Stimulated activated CD8-positive, alpha-beta memory T cell treated with anti-CD3 and anti-CD28 coated beads, Interleukin-12 subunit alpha, Interleukin-12 subunit beta, amount 100 ng/mL, for 24 hours (primary cell): ENCODE measurements at regions not wholly inside any gene's neighbourhood (a gene's known extent, or its start where the extent isn't known, plus 50 kb on each side); places are given as distances from the start of the nearest gene placed in this dataset.
"Not testable (repeated sequence)": the region's sequence is repeated elsewhere in the genome, so short reads cannot be mapped to it uniquely, and the experiment has no call there.

Experiments
- DNase-seq: peaks from one replicate; pipeline ENCODE4 v3.0.0-alpha.2; 2020; ENCODE audit errors: extremely low read depth

GRCh38 chr4:180240670-180241069 is 2002.5 kb upstream of the TENM3 start:
- no peak for DNase-seq

- DNase-seq = no peak
Measured at GRCh38 chr4:180253419-180253818, 1989.8 kb upstream of the TENM3 start.

DNA sequence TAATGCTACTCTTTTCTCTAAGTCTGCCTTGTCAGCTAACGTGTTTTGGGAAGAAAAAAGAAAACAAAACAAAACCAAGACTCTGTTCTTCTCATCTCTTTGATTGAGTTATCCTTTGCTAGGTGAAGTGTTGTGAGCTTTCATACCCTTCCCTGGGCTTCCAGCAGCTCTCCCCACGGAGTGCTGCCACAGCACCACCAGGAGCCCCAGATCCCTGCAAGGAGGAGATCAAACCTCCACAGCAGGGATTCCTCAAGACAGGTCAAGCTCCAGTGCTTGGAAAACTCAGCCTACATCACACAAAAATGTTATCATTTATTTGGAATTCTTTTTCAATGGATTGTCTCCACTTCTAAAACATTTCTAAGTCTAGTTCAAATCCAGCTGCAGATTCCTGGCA is 1981.9 kb upstream of the TENM3 start:
- no peak for DNase-seq

DNA sequence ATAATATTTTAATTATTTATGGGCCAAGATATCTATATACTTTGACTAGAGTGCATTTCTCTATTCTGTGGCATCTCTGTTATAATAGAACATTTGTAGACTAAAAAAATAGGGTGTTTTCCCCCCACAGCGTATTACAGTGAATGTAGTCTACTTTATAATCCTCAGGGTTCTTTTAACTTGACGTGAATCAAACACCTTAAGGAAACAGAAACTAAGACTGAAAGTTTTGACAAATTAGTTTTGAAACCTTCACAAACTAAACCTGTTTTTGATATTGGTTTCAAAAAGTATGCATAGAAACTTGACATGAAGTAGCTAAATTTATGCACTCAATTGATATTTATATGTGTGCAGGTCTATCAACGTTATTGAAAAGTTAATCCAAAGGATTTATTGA is 1963.1 kb upstream of the TENM3 start:
- DNase-seq = no peak

- no peak for DNase-seq
Measured at GRCh38 chr4:180280726-180281297, 1962.4 kb upstream of the TENM3 start.

GRCh38 chr4:180281724-180282123 is 1961.5 kb upstream of the TENM3 start:
- DNase-seq = no peak

DNA sequence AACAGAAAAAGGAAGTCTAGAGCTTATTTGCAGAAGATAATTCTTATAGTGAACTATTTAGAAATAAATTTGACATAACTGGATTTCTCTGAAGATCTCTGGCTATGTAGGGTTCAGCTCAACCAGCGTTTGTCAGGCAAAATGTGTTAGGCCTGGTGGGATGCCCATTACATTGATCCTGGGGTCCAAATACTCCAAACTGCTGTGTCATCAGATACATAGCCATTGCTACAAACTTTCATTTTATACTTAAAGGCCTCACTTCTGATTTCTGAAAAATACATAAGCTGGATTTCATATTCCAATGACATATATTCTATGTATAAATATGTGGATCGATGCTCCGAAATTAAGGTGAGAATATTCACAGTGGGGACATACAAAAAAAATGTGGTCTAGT is 1958.9 kb upstream of the TENM3 start:
- DNase-seq = no peak

DNA sequence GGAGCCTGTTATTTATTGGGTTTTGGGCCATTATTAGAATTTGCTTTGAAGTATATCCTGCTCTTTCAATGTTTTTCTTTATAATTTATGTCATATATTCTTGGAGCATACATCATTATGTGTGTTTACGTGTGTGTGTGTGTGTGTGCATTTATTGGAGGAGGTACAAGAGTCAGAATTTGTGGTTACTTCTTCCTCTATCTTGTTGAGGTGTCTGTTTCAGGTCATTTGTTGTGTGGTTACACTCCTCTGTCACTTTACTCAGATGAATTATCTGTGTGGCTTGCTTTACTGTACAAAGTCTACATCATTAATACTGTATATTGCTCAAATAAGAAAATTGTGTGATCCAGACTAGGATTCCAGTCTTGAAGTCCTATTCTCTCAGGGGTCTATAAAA is 1957.4 kb upstream of the TENM3 start:
- DNase-seq = no peak

DNA sequence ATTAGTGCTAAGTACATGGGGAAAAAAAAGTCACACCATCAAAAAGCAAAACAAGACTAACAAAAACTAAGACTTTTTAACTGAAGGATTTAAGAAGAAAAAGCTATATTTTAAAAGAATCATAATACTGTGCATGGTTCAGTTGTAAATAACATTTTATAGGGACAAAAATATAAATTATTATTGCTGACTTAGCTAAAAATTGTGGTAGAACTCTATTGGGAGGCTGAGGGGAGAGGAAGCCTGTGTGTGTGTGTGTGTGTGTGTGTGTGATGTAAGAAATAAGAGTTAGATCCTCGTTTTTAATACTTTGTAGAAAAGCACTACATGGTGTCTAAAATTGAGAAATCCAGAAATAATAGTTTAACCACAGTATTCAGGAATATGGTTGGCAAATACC is 1950.9 kb upstream of the TENM3 start:
- no peak for DNase-seq

DNA sequence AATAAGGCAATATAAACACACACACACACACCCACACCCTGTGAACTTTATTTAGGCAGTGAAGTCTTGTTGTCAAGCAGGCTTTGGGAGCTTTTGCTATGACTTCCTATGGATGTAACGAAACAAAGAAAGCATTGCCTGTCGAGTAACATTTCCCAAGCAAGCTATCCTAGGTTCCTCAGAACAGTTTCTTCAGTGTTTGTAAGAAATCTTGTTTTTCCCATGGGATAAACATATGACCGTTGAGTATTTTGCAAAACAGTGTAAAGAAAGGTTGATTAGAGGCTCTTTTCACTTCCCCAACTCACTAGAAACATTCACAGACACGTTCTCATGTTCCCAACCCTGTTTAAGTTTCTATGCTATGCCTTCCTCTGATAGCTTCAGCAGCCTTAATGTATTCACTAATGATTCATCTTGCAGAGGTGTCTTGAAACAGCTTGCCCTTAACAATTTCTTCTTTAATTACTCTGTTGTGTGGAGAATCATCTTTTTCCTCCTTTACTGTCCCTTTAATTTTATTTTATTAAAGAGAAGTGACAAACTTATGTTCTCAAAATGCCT is 1947.1 kb upstream of the TENM3 start:
- DNase-seq = no peak

- DNase-seq = no peak
Measured at GRCh38 chr4:180304321-180304720, 1938.9 kb upstream of the TENM3 start.

- no peak for DNase-seq
Measured at GRCh38 chr4:180310616-180311015, 1932.6 kb upstream of the TENM3 start.

DNA sequence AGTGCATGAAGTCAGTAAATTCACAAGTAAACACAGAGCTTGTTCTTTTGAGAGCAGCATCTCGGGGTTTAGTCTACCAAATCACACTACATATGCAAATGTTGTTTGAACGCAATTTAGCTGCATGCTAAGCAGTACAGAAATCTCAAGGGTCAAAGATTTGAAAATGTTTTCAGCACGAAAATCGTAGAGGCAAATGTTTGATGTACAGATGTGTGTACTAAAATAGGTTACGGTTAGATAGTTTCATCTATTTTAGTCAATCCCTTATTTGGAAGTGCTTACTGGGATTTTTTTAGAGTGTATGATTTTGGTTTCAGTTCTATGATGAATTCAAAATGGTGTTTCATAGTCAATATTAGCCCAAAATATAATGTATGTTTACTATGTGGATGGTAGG is 1928.2 kb upstream of the TENM3 start:
- no peak for DNase-seq

DNA sequence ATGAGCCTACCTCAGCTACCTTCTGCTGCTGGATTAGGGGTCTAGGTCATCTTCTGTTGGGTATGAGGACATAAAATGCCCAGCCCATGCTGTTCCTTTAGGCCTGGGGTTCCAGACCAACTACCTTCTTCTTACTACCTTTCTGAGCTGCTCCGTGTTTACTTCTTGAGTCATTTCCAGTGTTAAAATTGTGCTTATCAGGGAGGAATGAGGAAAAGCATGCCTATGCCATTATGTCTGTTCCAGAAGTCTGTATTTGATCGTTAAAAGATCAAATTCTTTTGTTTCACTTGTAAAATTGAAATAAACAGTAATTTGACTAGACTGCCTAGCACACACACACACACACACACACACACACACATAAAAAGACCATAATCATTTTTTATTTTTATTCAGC is 1912.7 kb upstream of the TENM3 start:
- DNase-seq = no peak

DNA sequence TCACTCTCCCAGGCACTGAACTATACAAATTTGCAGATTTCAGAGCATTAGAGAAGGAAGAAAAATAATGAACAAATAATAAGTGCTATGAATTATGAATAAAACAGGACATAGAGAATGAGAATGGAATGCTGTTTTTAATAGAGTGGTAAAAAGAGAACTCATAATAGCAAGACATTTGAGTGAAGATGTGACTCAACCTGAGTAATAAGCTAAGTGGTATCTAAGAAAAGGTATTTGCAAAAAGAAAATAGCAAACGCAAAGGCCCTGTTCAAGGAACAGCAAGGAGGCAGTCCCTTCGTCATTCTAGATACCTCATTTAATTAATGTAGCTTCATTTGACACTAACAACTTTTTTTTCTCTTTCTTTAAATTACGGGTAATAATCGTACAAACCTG is 1910.0 kb upstream of the TENM3 start:
- no peak for DNase-seq

GRCh38 chr4:180335566-180335965 is 1907.6 kb upstream of the TENM3 start:
- no peak for DNase-seq

- DNase-seq = no peak
Measured at GRCh38 chr4:180336494-180337090, 1906.6 kb upstream of the TENM3 start.

DNA sequence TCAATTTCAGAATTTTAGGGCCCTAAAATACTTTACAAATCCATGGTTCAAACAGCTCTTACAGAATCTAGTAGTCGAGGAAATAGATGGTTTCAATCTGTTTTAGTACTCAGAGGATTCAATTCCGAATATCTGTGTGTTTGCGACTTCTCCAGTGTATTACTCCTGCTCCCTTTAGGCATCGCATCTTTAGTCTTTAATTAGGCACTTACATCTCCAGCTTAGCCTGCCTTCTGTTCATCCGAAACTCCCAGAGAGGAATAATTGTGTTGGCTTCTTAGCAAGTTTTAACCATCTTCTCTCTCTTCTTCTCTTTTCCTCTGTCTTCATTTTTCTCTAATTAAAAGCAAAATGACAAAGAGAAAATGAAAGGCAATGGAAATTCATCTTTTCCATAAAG is 1901.3 kb upstream of the TENM3 start:
- DNase-seq = no peak

GRCh38 chr4:180350901-180351300 is 1892.3 kb upstream of the TENM3 start:
- DNase-seq = no peak

- no peak for DNase-seq
Measured at GRCh38 chr4:180356766-180357165, 1886.4 kb upstream of the TENM3 start.

DNA sequence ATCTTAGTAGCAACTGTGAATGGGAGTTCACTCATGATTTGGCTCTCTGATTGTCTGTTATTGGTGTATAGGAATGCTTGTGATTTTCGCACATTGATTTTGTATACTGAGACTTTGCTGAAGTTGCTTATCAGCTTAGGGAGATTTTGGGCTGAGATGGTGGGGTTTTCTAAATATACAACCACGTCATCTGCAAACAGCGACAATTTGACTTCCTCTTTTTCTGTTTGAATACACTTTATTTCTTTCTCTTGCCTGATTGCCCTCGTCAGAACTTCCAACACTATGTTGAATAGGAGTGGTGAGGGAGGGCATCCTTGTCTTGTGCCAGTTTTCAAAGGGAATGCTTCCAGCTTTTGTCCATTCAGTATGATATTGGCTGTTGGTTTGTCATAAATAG is 1883.1 kb upstream of the TENM3 start:
- DNase-seq = not testable (repeated sequence)

DNA sequence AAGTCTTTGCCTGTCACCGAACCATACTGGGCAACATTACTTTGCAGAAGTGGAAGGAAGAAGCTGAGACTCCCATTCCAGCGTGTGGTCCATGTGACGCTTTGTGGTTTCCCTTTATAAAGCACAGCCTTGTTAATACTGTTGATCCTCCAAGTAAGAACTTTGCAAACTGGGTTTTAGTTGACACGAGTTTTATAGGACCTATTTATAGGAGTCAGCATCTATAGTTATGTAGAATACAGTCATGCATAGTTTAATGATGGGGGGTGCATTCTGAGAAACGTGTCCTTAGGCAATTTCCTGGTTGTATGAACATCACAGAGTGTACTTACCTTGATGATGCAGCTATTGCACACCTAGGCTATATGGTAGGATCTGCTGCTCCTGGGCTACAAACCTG is 1879.4 kb upstream of the TENM3 start:
- DNase-seq = no peak

GRCh38 chr4:180372691-180373090 is 1870.5 kb upstream of the TENM3 start:
- DNase-seq = no peak

DNA sequence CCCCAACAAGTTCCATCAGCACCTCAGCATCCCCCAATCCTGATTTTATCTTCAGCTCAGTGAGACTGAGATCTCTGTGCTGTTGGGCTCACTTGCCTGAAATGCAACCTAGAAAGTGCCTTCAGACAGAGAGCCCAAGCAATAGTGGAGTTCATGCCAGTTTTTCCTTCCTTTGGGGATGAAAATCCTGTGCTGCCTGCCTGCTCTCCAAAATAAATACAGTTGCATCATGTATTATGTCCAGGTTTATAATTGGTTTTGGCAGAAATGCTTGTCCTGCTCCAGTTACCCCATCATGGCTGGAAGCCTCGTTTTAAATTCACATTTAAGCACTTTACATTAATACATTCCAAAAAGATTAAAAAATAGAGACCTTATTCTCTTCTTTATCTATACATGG is 1865.5 kb upstream of the TENM3 start:
- no peak for DNase-seq
